HG02798 (cell line): ENCODE measurements at regions not wholly inside any gene's neighbourhood (a gene's known extent, or its start where the extent isn't known, plus 50 kb on each side); places are given as distances from the start of the nearest gene placed in this dataset.
"Not testable (repeated sequence)": the region's sequence is repeated elsewhere in the genome, so short reads cannot be mapped to it uniquely, and the experiment has no call there.

Source experiments
- ATAC-seq: cut with Tn5 transposase; IDR thresholded peaks from one replicate; pipeline ENCODE4 v1.9.1; 2021; ENCODE audit warnings: mild to moderate bottlenecking; ENCODE audit not compliant: unreplicated experiment, poor library complexity

DNA sequence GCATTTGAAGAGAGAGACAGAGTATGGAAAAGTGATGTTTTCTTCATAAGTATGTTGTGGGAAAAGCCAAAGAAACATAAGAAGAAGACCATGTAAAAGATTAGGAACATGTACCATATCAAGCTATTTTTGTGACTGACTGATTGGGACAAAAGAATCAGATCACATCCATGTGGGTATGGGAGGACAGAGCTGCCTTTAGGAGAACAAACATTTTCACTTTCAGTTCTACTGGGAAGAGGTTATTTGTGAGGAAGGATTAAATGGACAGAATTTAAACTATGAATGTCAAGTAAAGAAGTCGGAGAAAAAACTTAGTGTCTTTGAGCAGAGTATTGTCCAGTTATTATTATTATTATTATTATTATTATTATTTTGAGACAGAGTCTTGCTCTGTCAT, 124.4 kb upstream of the HCRTR2 start:
- ATAC-seq, result no peak

DNA sequence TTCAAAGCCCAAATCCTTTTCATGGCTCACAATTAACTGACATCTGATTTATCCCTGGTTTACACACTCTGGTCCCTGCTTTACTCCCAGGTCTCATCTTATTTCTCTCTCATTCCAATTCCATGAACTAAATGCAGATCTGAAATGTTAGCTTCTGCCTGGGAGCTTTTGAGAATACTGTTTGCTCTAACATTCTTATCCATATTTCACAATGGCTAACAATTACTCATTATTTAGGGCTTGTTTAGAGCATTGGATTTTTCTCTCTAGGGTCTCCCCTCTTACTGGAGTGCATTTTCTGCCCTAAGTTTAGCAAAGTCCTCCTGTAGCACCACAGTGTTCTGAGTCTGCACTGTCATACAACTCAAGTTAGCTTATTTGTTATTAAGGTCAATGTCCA, 121.5 kb upstream of the HCRTR2 start:
- no peak for ATAC-seq

DNA sequence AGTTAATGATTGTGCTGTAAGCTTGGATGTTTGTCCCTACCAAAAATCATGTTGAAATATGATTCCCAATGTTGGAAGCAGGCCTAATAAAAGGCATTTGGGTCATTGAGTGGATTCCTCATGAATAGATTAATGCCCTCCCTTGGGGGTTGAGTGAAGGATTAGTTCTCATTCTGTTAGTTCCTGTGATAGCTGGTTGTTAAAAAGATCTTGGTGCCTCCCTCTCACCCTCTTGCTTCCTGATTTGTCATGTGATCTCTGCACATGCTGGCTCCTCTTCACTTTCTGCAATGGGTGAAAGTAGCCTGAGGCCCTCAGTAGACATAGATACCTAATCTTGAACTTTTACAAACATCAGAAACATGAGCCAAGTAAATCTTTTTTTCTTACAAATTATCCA, 115.6 kb upstream of the HCRTR2 start:
- no peak for ATAC-seq

DNA sequence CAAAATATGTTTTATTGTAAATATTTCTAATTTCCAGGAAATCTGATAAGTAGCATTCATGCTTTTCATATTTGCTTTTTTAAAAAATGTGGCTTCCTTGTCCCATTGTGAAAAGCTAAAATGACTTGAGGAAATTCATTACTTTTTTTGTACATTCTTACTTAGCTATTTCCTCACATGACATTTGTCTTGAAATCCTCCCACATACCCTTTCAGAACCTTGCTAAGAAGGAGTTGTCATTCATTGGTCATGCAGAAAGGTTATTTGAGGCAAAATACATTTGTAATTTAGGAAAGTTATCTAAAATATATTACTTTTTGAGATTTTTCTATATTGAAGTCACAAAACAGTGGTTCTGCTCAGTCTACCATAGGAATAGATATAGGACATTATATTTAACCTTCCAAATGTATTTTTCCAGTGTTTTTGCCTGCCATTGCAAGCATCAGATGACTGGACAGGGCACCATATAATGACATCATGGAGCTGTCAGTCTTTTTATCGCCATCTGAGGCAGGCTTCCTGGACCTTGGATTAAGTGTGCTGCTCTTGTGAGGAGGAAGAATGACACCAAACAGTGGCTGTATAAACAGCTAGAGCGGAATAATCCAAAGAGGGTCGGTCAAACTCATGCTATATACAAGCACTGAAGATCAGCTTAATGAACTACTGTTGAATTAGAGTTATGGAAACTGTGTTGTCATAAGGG, 109.4 kb upstream of the HCRTR2 start:
- ATAC-seq, result no peak

DNA sequence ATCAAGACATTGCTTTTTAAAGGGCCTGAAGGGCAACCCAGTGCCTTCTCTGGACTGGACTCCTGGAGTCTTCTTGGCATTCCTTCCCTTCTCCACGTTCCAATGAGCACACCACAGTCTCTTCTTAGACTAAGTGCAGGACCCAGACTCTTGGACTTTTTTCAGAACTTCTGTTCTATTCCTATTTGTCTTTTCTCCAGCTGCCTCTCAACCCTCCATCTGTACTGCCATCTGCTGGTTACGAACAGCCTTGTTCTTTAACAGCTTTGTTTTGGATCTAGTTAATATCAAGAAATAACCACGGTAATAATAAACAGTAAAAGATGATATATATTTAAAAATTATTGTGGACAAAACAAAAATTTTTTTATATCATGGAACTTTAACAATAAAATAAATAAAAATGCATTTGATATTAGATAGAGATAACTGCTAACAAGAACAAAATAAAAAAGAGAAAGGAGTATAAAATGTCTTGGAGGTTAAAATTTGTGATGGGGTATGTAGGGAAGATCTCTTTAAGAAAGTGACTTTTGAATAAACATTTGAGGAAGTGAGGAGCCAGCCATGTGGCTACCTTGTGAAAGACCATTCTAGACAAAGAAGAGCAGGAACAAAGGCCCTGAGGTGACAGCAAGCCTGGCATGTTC, 105.1 kb upstream of the HCRTR2 start:
- no peak for ATAC-seq

DNA sequence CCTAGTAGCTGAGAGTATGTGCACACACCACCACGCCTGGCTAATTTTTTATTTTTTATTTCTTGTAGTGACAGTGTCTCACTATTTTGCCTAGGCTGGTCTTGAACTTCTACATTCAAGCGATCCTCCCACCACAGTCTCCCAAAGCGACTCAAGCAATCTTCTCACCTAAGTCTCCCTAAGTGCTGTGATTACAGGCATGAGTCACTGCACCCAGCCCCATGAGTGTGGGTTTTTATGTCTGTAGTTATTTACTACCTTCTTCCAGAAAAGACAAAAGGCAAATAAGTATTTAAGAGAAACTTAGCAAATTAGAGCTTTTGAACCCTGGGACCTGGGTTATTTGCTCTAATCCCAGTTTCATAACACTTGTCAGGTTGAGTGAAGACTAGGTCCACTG, 92.3 kb upstream of the HCRTR2 start:
- no peak for ATAC-seq

DNA sequence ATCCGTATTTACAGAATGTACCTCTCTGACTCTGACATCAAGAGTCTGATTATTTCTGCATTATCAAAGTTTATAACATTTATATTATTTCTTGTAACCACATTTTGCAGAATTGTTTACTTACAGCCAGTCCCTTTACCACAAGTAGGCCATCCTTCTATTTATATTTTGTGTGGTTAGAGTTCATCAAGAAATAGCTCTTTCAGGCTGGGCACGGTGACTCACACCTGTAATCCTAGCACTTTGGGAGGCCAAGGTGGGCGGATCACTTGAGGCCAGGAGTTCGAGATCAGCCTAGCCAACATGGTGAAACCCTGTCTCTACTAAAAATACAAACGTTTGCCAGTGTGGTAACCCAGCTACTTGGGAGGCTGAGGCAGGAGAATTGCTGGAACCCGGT, 86.3 kb upstream of the HCRTR2 start:
- ATAC-seq, result not testable (repeated sequence)

DNA sequence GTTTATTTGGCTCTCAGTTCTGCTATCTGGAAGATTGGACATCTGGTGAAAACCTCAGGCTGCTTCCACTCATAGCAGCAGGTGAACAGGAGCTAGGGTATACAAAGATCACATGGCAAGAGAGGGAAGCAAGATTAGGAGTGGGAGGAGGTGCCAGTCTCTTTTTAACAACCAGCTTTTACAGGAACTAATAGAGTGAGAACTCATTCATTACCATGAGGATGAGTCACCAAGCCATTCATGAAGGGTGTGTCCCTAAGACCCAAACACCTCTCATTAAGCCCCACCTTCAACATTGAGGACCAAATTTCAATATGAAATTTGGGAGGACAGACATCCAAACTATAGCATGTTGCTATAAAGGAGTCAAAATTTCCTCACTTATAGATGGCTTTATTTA, 85.4 kb upstream of the HCRTR2 start:
- no peak for ATAC-seq

DNA sequence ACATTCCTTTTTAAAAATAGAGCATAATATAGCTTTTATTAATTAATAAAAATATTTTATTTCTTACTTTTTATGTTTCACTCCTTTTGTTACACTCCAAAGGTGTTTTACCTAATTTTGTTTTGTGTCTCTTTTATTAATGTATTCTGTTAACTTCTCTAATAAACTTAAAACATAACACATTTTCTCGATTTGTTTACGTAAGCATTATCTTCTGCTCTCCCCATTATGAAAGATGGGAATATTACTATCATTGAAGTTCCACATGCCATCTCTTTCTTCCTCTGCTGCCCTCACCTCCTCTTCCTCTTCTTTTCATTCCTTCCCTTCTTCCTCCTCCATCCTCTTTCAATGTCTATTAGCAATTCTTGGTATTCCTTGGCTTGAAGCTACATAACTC, 85.0 kb upstream of the HCRTR2 start:
- no peak for ATAC-seq

DNA sequence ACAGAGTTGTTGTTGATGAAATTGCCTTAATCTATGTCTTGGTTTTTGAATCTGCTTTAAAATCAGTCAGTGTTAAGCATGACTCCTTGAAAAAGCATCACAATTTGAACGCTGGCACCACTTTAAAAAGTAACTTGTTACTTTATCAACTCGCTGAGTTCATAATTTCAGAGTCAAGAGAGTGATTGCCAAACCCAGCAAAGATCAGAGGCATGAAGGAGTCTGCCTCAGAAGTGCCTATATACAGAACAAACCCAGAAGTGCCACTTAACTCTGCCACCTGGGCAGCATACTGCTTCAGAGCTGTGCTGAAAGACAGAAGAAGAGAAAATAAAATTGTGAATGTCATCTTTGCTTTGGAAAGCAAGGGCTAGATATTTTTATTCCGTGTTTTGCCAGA, 73.6 kb upstream of the HCRTR2 start:
- ATAC-seq, result no peak

DNA sequence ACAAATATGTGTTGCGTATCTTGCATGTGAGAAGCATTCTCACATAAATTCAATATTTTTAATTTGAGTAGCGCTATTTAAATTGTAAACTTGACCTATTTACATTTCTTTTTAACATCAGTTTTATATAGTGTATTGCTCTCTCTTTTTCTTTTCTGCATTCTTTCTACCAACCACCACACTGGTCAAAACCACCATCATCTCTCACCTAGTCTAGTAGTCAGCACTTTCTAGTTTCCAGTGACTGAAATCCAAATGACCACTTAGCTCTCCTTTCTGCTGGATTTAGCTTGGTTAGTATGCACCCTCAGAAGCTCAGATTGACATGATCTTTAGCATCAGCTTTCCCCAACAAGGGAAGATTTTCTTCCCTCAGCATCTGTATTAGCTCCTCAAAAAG, 73.2 kb upstream of the HCRTR2 start:
- no peak for ATAC-seq

DNA sequence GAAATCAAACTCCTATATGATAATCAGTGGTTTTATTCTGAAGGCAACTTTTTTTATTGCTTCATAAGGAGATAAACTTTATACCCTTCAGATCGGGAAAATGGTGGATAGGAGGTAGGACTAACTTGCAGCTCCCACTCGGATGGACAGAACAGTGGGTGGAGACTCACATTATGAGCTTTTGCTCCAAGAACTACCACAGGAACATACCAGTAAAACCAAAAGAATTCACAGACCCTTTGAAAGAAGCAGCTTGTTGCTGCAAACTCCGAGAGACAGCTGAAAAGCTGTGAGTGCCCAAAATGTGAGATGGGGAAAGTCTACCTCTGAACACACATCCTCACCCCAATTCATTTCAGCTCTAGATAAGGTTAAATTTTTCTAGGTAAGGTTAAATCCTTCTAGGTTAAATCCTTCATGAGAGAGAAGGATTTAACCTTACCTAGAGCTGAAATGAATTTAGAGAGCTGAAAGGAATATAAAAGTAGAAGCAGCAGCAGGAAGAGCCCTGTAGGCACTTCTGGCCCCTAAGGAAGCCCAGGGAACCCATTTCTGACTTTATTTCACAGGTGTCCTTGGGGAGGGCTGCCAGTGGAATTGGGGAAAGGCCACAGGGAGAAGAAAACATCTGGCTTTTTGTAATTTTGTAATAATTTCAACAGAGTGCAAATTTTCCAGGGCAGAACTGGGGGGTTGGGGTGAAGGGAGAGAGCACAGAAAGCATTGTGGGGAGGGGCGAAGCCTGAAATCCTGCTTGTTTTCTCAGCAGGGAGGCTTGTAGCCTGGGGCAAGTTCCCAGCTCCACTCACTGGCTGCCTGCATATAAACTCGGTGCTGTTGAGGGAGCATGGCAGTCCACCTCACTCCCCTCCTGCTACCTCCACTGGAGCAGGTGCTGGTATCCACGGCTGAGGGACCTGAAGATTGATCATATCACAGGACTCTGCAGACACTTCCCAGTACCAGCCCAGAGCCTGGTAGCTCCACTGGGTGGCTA, 65.9 kb upstream of the HCRTR2 start:
- no peak for ATAC-seq

DNA sequence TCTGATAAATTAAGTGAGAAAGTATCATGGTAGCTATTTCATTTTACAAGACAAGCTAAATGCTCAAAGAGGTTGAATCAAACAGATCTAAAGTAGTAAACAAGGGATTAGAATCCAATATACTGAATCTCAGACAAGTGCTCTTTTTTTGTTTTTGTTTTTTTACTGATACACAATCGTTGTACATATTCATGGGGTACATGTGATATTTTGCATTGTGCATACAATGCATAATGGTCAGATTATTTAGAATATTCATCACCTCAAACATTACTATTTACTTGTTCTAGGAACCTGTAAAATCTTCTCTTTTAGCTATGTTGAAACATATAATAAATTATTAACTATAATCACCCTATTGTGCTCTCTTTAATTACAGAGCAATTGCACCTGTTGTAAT, 57.0 kb upstream of the HCRTR2 start:
- no peak for ATAC-seq

DNA sequence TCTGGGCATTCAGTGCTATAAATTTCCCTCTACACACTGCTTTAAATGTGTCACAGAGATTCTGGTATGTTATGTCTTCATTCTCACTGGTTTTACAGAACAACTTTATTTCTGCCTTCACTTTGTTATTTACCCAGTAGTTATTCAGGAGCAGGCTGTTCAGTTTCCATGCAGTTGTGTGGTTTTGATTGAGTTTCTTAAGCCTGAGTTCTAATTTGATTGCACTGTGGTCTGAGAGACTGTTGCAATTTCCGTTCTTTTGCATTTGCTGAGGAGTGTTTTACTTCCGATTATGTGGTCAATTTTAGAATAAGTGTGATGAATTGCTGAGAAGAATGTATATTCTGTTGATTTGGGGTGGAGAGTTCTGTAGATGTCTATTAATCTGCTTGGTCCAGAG, 50.1 kb upstream of the HCRTR2 start:
- not testable (repeated sequence) for ATAC-seq
